Esophagus muscularis mucosa (tissue), 4 donors: ENCODE measurements at regions not wholly inside any gene's neighbourhood (a gene's known extent, or its start where the extent isn't known, plus 50 kb on each side); places are given as distances from the start of the nearest gene placed in this dataset.

Experiments
- EP300 ChIP-seq: sonication (generic); formaldehyde crosslinking; IDR thresholded peaks from one replicate; pipeline ENCODE4 v1.6.1; 2017; ENCODE audit warnings: antibody characterized with exemption
- POLR2A ChIP-seq: fragments of 450-650 bp; IDR thresholded peaks from one replicate; pipeline ENCODE4 v1.6.1; 2017; ENCODE audit warnings: antibody characterized with exemption, moderate library complexity, mild to moderate bottlenecking, low read depth
- TF ChIP-seq, protein P1 (sequence below), 3 experiments: fragments of 200-600 bp in 2 of 3; fragments of 450-650 bp in 1 of 3; sonication (generic) in 2 of 3; IDR thresholded peaks; one replicate each; pipeline ENCODE4 v1.5.1; 2017 to 2019; ENCODE audit warnings: antibody characterized with exemption in 3 of 3, mild to moderate bottlenecking in 2 of 3, moderate library complexity in 1 of 3

DNA sequence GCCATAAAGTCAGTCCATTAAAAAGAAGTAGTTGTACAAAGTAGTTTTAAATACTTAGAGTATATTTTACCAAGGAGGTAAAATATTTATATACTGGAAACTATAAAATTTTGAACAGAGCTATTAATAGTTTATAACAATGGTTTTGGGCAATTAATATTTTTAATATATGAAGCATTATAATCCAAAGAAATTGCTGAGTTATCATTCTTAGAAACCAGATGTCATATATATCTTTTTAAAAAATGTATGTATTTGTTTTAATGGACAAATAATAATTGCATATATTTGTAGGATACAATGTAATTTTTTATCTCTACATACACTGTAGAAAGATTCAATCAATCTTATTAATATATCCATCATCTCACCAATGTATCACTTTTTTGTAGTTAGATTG, 207.8 kb downstream of the CXXC4 start:
- TF ChIP-seq EP300 (no peak), POLR2A (no peak)
- TF ChIP-seq, protein P1, sequence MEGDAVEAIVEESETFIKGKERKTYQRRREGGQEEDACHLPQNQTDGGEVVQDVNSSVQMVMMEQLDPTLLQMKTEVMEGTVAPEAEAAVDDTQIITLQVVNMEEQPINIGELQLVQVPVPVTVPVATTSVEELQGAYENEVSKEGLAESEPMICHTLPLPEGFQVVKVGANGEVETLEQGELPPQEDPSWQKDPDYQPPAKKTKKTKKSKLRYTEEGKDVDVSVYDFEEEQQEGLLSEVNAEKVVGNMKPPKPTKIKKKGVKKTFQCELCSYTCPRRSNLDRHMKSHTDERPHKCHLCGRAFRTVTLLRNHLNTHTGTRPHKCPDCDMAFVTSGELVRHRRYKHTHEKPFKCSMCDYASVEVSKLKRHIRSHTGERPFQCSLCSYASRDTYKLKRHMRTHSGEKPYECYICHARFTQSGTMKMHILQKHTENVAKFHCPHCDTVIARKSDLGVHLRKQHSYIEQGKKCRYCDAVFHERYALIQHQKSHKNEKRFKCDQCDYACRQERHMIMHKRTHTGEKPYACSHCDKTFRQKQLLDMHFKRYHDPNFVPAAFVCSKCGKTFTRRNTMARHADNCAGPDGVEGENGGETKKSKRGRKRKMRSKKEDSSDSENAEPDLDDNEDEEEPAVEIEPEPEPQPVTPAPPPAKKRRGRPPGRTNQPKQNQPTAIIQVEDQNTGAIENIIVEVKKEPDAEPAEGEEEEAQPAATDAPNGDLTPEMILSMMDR (IDR thresholded peaks at IDR 0.05) = no peak
